GM12878 (cell line): ENCODE measurements at regions not wholly inside any gene's neighbourhood (a gene's known extent, or its start where the extent isn't known, plus 50 kb on each side); places are given as distances from the start of the nearest gene placed in this dataset.

ENCODE experiments used
- ATAC-seq: fragments of 200-7000 bp; cut with Tn5 transposase; 3 replicates; pipeline ENCODE4 v1.9.1; 2020; ENCODE audit warnings: mild to moderate bottlenecking, moderate library complexity
- BruUV-seq: library from RNA; stranded (reverse); fragments of 400-500 nt; replicated peaks from 2 replicates; lab custom pipeline; 2021; lab: Mats Ljungman, UMichigan
- CTCF ChIA-PET: fragments of 300-600 bp; sonication (Branson Sonifier 250); formaldehyde crosslinking; extraction: SDS; loops from one replicate; lab custom pipeline; 2021; ENCODE audit warnings: inconsistent platforms; lab: Yijun Ruan, JAX
- POLR2A ChIA-PET: fragments of 350-600 bp; formaldehyde crosslinking; extraction: SDS; loops from one replicate; lab custom pipeline; 2021; ENCODE audit warnings: inconsistent platforms; lab: Charles Lee
- RAD21 ChIA-PET: fragments of 300-600 bp; sonication (Branson Sonifier 250); formaldehyde crosslinking; loops from one replicate; lab custom pipeline; 2023; ENCODE audit warnings: antibody characterized with exemption; ENCODE audit not compliant: unreplicated experiment; lab: Charles Lee
- SMC1A ChIA-PET: fragments of 300-600 bp; sonication (Branson Sonifier 250); formaldehyde crosslinking; loops from one replicate; lab custom pipeline; 2023; ENCODE audit not compliant: unreplicated experiment, uncharacterized antibody; lab: Charles Lee
- DNase-seq: peaks from one replicate; pipeline ENCODE4 v3.0.0-alpha.2; 2011; ENCODE audit warnings: low read depth, low spot score
- FAIRE-seq: peaks from 3 replicates; lab custom pipeline; 2011; peaks lifted over from hg19 to GRCh38; lab: Jason Lieb, UNC
- H2AFZ ChIP-seq: 2 replicates; pipeline ENCODE4 v1.6.0; 2011; ENCODE audit warnings: low read depth, low read length, control low read depth; ENCODE audit not compliant: control insufficient read depth
- H3K27ac ChIP-seq: 2 replicates; pipeline ENCODE4 v1.5.1; 2011; ENCODE audit warnings: control low read depth; ENCODE audit not compliant: control insufficient read depth, insufficient read depth
- H3K27me3 ChIP-seq, 2 experiments: replicated peaks in 1 of 2; 2 replicates each; pipeline versions ENCODE4 v1.6.0 to v1.6.1; 2011; ENCODE audit warnings: low read length in 1 of 2; ENCODE audit not compliant: control insufficient read depth in 2 of 2, insufficient read depth in 2 of 2
- H3K36me3 ChIP-seq, 2 experiments: 2 replicates each; pipeline ENCODE4 v1.5.1; 2011; ENCODE audit warnings: low read length in 1 of 2; ENCODE audit not compliant: control insufficient read depth in 2 of 2, insufficient read depth in 2 of 2
- H3K4me1 ChIP-seq: 2 replicates; pipeline ENCODE4 v1.6.1; 2011; ENCODE audit warnings: mild to moderate bottlenecking, low read length, moderate library complexity, mixed read lengths; ENCODE audit not compliant: control insufficient read depth, insufficient read depth
- H3K4me2 ChIP-seq: 2 replicates; pipeline ENCODE4 v1.6.0; 2011; ENCODE audit warnings: control low read depth; ENCODE audit not compliant: control insufficient read depth, insufficient read depth
- H3K4me3 ChIP-seq: fragments of 200-600 bp; sonication (generic); 2 replicates; pipeline ENCODE4 v1.5.1; 2016
- H3K79me2 ChIP-seq: 2 replicates; pipeline ENCODE4 v1.6.0; 2011; ENCODE audit warnings: low read length; ENCODE audit not compliant: control insufficient read depth, insufficient read depth
- H3K9ac ChIP-seq: 2 replicates; pipeline ENCODE4 v1.8.0; 2011; ENCODE audit warnings: low read length, control low read depth, mixed read lengths; ENCODE audit not compliant: control insufficient read depth, insufficient read depth
- H3K9me3 ChIP-seq: replicated peaks from 3 replicates; pipeline ENCODE4 v1.5.1; 2011; ENCODE audit warnings: mild to moderate bottlenecking, low read length; ENCODE audit not compliant: control insufficient read depth, insufficient read depth
- H4K20me1 ChIP-seq: 2 replicates; pipeline ENCODE4 v1.6.0; 2011; ENCODE audit not compliant: control insufficient read depth, insufficient read depth
- ESRRA ChIP-seq: IDR thresholded peaks from 2 replicates; pipeline ENCODE4 v1.6.1; 2012; ENCODE audit warnings: mild to moderate bottlenecking, low read length, improper control_type of control experiment
- MEF2A ChIP-seq: IDR thresholded peaks from 2 replicates; pipeline ENCODE4 v1.6.1; 2011; ENCODE audit warnings: low read depth, mild to moderate bottlenecking, low read length, moderate library complexity; ENCODE audit not compliant: insufficient read depth
- NBN ChIP-seq: fragments of 450-650 bp; IDR thresholded peaks from 2 replicates; pipeline ENCODE4 v1.6.1; 2016
- NR2C1 ChIP-seq: fragments of 450-650 bp; IDR thresholded peaks from 2 replicates; pipeline ENCODE4 v1.6.1; 2017; ENCODE audit warnings: antibody characterized with exemption, mild to moderate bottlenecking, moderate library complexity
- NR2C2 ChIP-seq: IDR thresholded peaks from 2 replicates; pipeline ENCODE4 v1.6.1; 2011; ENCODE audit warnings: borderline replicate concordance, low read depth; ENCODE audit not compliant: control insufficient read depth, insufficient read length
- SIX5 ChIP-seq: IDR thresholded peaks from 2 replicates; pipeline ENCODE4 v1.6.1; 2011; ENCODE audit warnings: mild to moderate bottlenecking, low read depth, low read length, moderate library complexity; ENCODE audit not compliant: severe bottlenecking
- SMAD1 ChIP-seq: fragments of 450-650 bp; IDR thresholded peaks from 2 replicates; pipeline ENCODE4 v1.6.1; 2018; ENCODE audit warnings: mild to moderate bottlenecking, low read depth; ENCODE audit not compliant: partially characterized antibody
- SRF ChIP-seq, 2 experiments: IDR thresholded peaks; 2 replicates each; pipeline ENCODE4 v1.6.1; 2011; ENCODE audit warnings: low read depth in 2 of 2, low read length in 2 of 2, mild to moderate bottlenecking in 1 of 2, moderate library complexity in 1 of 2
- ZNF384 ChIP-seq: IDR thresholded peaks from 2 replicates; pipeline ENCODE4 v1.6.1; 2012; ENCODE audit warnings: low read depth, mild to moderate bottlenecking, low read length, improper control_type of control experiment, borderline replicate concordance
- ZNF622 ChIP-seq: fragments of 450-650 bp; IDR thresholded peaks from 2 replicates; pipeline ENCODE4 v1.6.1; 2017; ENCODE audit warnings: mild to moderate bottlenecking, inconsistent platforms
- ZSCAN29 ChIP-seq: fragments of 450-650 bp; IDR thresholded peaks from 2 replicates; pipeline ENCODE4 v1.6.1; 2017; ENCODE audit warnings: mild to moderate bottlenecking, moderate library complexity
- WGBS: methylation state at CpG from one replicate; pipeline ENCODE4 v1.1.6; 2016; ENCODE audit warnings: low lambda C conversion rate; ENCODE audit not compliant: insufficient replicate concordance, insufficient coverage; ENCODE audit errors: missing lambda C conversion rate; 5-methylcytosine and 5-hydroxymethylcytosine counted together
- in situ Hi-C: fragments of 300-500 bp; cut with MboI; formaldehyde crosslinking; loops from 9 replicates; pipeline ENCODE4 v1.14.3; 2018; ENCODE audit warnings: mixed read lengths
- intact Hi-C: fragments of 100-400 bp; cut with micrococcal nuclease; formaldehyde crosslinking; loops from one replicate; pipeline ENCODE4 v1.14.2; 2022; ENCODE audit not compliant: unreplicated experiment
- TF ChIP-seq, protein P1 (sequence below): IDR thresholded peaks from 2 replicates; pipeline ENCODE4 v1.6.1; 2012; ENCODE audit warnings: improper control_type of control experiment, low read depth, low read length; ENCODE audit not compliant: insufficient replicate concordance
- TF ChIP-seq, protein P2 (sequence below): IDR thresholded peaks from 2 replicates; pipeline ENCODE4 v1.6.1; 2011; ENCODE audit warnings: low read depth, mild to moderate bottlenecking, low read length, moderate library complexity, borderline replicate concordance; ENCODE audit errors: extremely low read depth
- TF ChIP-seq, protein P3 (sequence below): fragments of 450-650 bp; IDR thresholded peaks from 2 replicates; pipeline ENCODE4 v1.6.1; 2018; ENCODE audit warnings: borderline replicate concordance, mild to moderate bottlenecking; ENCODE audit not compliant: partially characterized antibody
- TF ChIP-seq, protein P4 (sequence below): fragments of 450-650 bp; IDR thresholded peaks from 2 replicates; pipeline ENCODE4 v1.6.1; 2017; ENCODE audit warnings: mild to moderate bottlenecking, low read depth, inconsistent platforms; ENCODE audit not compliant: poor library complexity, severe bottlenecking

DNA sequence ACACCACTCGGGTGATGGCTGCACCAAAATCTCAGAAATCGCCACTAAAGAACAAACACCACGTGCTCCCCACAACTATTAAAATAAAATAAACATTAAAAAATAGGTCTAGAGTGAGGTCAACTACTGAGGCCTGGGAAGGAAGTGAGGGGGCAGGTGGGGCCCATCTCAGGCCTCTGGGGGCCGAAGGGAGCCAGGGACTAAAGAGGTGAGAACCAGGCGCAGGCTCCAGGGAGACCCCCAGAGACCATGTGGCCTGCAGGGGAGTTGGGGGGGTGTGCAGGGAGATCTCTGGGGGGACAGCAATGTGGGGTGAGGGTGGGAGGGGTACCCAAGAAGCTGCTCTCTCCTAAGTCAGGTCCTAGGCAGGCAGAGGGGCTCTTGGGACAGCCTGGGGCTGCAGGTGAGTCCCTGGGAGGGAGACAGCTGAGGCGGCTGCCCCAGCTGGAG is 111.3 kb upstream of the SMURF2 start:
- no peak for FAIRE-seq
- Histone ChIP-seq H3K79me2 (no peaks in the 10 kb centered on the region), H3K4me3 (no peak overlapping the region), H3K9ac (no peak overlapping the region), H3K36me3 (no peaks in the 10 kb centered on the region), H3K27me3 (peaks cover 0 to 2% of the 10 kb centered on the region in 2 experiments; a peak in 2 of 4 replicates), H3K4me2 (no peak overlapping the region), H3K27ac (no peak overlapping the region), H3K9me3 (no peaks in the 10 kb centered on the region), H3K4me1 (peaks cover 13% of the 10 kb centered on the region), H4K20me1 (no peaks in the 10 kb centered on the region), H2AFZ (no peak overlapping the region)
- 33% methylated on average over 6 of the region's 6 CpGs for WGBS
- in situ Hi-C loops (loop anchor here (10.0 kb wide), 1 partner anchor 171 kb away; no protein-coding TSS in a partner anchor), intact Hi-C loops (no loop called here)
- no peak for ATAC-seq
- ChIA-PET SMC1A (no interaction called here), POLR2A (no interaction called here), CTCF (interaction anchor here (0.9 kb wide), 1 partner anchor 188 kb away, joined by 4 read pairs; no protein-coding TSS in a partner anchor), RAD21 (no interaction called here)
- no TSS peak for BruUV-seq
- DNase-seq: no peak
- TF ChIP-seq NBN: no peak
- no peak for TF ChIP-seq NR2C2
- TF ChIP-seq SMAD1: no peak
- no peak for TF ChIP-seq ZSCAN29
- no peak for TF ChIP-seq ZNF384
- TF ChIP-seq, protein P1, sequence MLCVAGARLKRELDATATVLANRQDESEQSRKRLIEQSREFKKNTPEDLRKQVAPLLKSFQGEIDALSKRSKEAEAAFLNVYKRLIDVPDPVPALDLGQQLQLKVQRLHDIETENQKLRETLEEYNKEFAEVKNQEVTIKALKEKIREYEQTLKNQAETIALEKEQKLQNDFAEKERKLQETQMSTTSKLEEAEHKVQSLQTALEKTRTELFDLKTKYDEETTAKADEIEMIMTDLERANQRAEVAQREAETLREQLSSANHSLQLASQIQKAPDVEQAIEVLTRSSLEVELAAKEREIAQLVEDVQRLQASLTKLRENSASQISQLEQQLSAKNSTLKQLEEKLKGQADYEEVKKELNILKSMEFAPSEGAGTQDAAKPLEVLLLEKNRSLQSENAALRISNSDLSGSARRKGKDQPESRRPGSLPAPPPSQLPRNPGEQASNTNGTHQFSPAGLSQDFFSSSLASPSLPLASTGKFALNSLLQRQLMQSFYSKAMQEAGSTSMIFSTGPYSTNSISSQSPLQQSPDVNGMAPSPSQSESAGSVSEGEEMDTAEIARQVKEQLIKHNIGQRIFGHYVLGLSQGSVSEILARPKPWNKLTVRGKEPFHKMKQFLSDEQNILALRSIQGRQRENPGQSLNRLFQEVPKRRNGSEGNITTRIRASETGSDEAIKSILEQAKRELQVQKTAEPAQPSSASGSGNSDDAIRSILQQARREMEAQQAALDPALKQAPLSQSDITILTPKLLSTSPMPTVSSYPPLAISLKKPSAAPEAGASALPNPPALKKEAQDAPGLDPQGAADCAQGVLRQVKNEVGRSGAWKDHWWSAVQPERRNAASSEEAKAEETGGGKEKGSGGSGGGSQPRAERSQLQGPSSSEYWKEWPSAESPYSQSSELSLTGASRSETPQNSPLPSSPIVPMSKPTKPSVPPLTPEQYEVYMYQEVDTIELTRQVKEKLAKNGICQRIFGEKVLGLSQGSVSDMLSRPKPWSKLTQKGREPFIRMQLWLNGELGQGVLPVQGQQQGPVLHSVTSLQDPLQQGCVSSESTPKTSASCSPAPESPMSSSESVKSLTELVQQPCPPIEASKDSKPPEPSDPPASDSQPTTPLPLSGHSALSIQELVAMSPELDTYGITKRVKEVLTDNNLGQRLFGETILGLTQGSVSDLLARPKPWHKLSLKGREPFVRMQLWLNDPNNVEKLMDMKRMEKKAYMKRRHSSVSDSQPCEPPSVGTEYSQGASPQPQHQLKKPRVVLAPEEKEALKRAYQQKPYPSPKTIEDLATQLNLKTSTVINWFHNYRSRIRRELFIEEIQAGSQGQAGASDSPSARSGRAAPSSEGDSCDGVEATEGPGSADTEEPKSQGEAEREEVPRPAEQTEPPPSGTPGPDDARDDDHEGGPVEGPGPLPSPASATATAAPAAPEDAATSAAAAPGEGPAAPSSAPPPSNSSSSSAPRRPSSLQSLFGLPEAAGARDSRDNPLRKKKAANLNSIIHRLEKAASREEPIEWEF: no peak
- no peak for TF ChIP-seq SRF (IDR thresholded peaks at IDR 0.05; ENCODE audit: low read depth in 2 of 2, low read length in 2 of 2)
- TF ChIP-seq ESRRA: no peak
- TF ChIP-seq, protein P2, sequence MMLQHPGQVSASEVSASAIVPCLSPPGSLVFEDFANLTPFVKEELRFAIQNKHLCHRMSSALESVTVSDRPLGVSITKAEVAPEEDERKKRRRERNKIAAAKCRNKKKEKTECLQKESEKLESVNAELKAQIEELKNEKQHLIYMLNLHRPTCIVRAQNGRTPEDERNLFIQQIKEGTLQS: no peak
- TF ChIP-seq SIX5: no peak
- TF ChIP-seq, protein P3, sequence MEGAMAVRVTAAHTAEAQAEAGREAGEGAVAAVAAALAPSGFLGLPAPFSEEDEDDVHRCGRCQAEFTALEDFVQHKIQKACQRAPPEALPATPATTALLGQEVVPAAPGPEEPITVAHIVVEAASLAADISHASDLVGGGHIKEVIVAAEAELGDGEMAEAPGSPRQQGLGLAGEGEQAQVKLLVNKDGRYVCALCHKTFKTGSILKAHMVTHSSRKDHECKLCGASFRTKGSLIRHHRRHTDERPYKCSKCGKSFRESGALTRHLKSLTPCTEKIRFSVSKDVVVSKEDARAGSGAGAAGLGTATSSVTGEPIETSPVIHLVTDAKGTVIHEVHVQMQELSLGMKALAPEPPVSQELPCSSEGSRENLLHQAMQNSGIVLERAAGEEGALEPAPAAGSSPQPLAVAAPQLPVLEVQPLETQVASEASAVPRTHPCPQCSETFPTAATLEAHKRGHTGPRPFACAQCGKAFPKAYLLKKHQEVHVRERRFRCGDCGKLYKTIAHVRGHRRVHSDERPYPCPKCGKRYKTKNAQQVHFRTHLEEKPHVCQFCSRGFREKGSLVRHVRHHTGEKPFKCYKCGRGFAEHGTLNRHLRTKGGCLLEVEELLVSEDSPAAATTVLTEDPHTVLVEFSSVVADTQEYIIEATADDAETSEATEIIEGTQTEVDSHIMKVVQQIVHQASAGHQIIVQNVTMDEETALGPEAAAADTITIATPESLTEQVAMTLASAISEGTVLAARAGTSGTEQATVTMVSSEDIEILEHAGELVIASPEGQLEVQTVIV: no peak
- TF ChIP-seq NR2C1: no peak
- TF ChIP-seq, protein P4, sequence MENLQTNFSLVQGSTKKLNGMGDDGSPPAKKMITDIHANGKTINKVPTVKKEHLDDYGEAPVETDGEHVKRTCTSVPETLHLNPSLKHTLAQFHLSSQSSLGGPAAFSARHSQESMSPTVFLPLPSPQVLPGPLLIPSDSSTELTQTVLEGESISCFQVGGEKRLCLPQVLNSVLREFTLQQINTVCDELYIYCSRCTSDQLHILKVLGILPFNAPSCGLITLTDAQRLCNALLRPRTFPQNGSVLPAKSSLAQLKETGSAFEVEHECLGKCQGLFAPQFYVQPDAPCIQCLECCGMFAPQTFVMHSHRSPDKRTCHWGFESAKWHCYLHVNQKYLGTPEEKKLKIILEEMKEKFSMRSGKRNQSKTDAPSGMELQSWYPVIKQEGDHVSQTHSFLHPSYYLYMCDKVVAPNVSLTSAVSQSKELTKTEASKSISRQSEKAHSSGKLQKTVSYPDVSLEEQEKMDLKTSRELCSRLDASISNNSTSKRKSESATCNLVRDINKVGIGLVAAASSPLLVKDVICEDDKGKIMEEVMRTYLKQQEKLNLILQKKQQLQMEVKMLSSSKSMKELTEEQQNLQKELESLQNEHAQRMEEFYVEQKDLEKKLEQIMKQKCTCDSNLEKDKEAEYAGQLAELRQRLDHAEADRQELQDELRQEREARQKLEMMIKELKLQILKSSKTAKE: no peak
- TF ChIP-seq MEF2A: no peak
- TF ChIP-seq ZNF622: no peak
